ENCODE measurements at regions not wholly inside any gene's neighbourhood (a gene's known extent, or its start where the extent isn't known, plus 50 kb on each side); places are given as distances from the start of the nearest gene placed in this dataset.

GRCh38 chr10:27447540-27447939, 56.6 kb upstream of the RAB18 start:
- intact Hi-C loops (cut with micrococcal nuclease): loop anchor here (5.0 kb wide), 3 partner anchors 40 to 95 kb away; partner anchors contain the start of gene RAB18
- Mint-ChIP-seq H3K4me1 (ENCODE audit: insufficient read depth, unreplicated experiment) (peaks cover 16% of the 10 kb centered on the region), H3K27me3 (ENCODE audit: insufficient read depth, unreplicated experiment) (no peaks in the 10 kb centered on the region), H3K4me3 (ENCODE audit: unreplicated experiment) (no peak overlapping the region), H3K9me3 (ENCODE audit: unreplicated experiment) (no peaks in the 10 kb centered on the region), H3K36me3 (ENCODE audit: insufficient read depth, unreplicated experiment) (no peaks in the 10 kb centered on the region), H3K27ac (ENCODE audit: low read depth, unreplicated experiment) (no peak overlapping the region)
- TF ChIP-seq CTCF (IDR thresholded peaks at IDR 0.05; ENCODE audit: unreplicated experiment): no peak
- CTCF ChIA-PET: interaction anchor here (0.6 to 1.5 kb wide), 8 partner anchors 27 to 232 kb away, joined by 3 to 9 read pairs (median 4); partner anchors contain the start of gene RAB18
- POLR2A ChIA-PET: interaction anchor here (0.9 to 1.6 kb wide), 3 partner anchors 36 to 95 kb away, joined by 3 to 12 read pairs (median 5); partner anchors contain the start of gene RAB18
- DNase-seq (ENCODE audit: unreplicated experiment): no peak
- BruUV-seq (replicated peaks): no TSS peak

GRCh38 chr10:27446091-27446918, 57.8 kb upstream of the RAB18 start:
- Mint-ChIP-seq H3K36me3 (ENCODE audit: insufficient read depth, unreplicated experiment) (no peaks in the 10 kb centered on the region), H3K9me3 (ENCODE audit: unreplicated experiment) (no peaks in the 10 kb centered on the region), H3K4me1 (ENCODE audit: insufficient read depth, unreplicated experiment) (peaks cover 16% of the 10 kb centered on the region), H3K4me3 (ENCODE audit: unreplicated experiment) (no peak overlapping the region), H3K27me3 (ENCODE audit: insufficient read depth, unreplicated experiment) (no peaks in the 10 kb centered on the region), H3K27ac (ENCODE audit: low read depth, unreplicated experiment) (peak overlapping the region; percentile 73)
- BruUV-seq (replicated peaks): no TSS peak
- ChIA-PET CTCF (interaction anchor here (0.7 to 1.6 kb wide), 6 partner anchors 8 to 212 kb away, joined by 3 to 6 read pairs (median 4); no protein-coding TSS in a partner anchor), POLR2A (interaction anchor here (0.7 to 0.9 kb wide), 2 partner anchors 26 to 58 kb away, joined by 3 read pairs; partner anchors contain the start of gene RAB18)
- intact Hi-C loops (cut with micrococcal nuclease): loop anchor here (1.0 to 5.0 kb wide), 8 partner anchors 41 to 795 kb away; partner anchors contain the start of gene RAB18
- DNase-seq (ENCODE audit: unreplicated experiment): peak; percentile 45
- peak; percentile 38 for TF ChIP-seq CTCF (IDR thresholded peaks at IDR 0.05; ENCODE audit: unreplicated experiment)

- Mint-ChIP-seq H3K4me1 (ENCODE audit: insufficient read depth, unreplicated experiment) (peaks cover 22% of the 10 kb centered on the region), H3K27ac (ENCODE audit: low read depth, unreplicated experiment) (no peak overlapping the region), H3K36me3 (ENCODE audit: insufficient read depth, unreplicated experiment) (no peaks in the 10 kb centered on the region), H3K9me3 (ENCODE audit: unreplicated experiment) (no peaks in the 10 kb centered on the region), H3K4me3 (ENCODE audit: unreplicated experiment) (no peak overlapping the region), H3K27me3 (ENCODE audit: insufficient read depth, unreplicated experiment) (no peaks in the 10 kb centered on the region)
- ChIA-PET CTCF (interaction anchor here (0.6 to 1.1 kb wide), 3 partner anchors 76 to 780 kb away, joined by 3 to 4 read pairs (median 4); no protein-coding TSS in a partner anchor), POLR2A (no interaction called here)
- BruUV-seq (replicated peaks): no TSS peak
- DNase-seq (ENCODE audit: unreplicated experiment): no peak
- TF ChIP-seq CTCF (IDR thresholded peaks at IDR 0.05; ENCODE audit: unreplicated experiment): no peak
- intact Hi-C loops (cut with micrococcal nuclease): loop anchor here (5.0 kb wide), 3 partner anchors 42 to 97 kb away; partner anchors contain the start of gene RAB18
Measured at GRCh38 chr10:27445070-27445469, 59.0 kb upstream of the RAB18 start.

GRCh38 chr10:27440478-27440877, 63.6 kb upstream of the RAB18 start:
- no peak overlapping the region for H3K4me3 Mint-ChIP-seq (ENCODE audit: unreplicated experiment)
- no peaks in the 10 kb centered on the region for H3K36me3 Mint-ChIP-seq (ENCODE audit: insufficient read depth, unreplicated experiment)
- intact Hi-C loops (cut with micrococcal nuclease): no loop called here

More at GRCh38 chr10:27440478-27440877, 63.6 kb upstream of the RAB18 start:
- CTCF ChIA-PET: interaction anchor here (0.6 to 1.5 kb wide), 5 partner anchors 15 to 217 kb away, joined by 3 to 6 read pairs (median 3); no protein-coding TSS in a partner anchor
- Mint-ChIP-seq H3K9me3 (ENCODE audit: unreplicated experiment) (no peaks in the 10 kb centered on the region), H3K27ac (ENCODE audit: low read depth, unreplicated experiment) (no peak overlapping the region), H3K4me1 (ENCODE audit: insufficient read depth, unreplicated experiment) (peaks cover 6% of the 10 kb centered on the region), H3K27me3 (ENCODE audit: insufficient read depth, unreplicated experiment) (no peaks in the 10 kb centered on the region)
- BruUV-seq (replicated peaks): no TSS peak
- POLR2A ChIA-PET: interaction anchor here (0.8 to 2.2 kb wide), 6 partner anchors 50 to 66 kb away, joined by 3 to 6 read pairs (median 3); partner anchors contain the start of gene RAB18
- DNase-seq (ENCODE audit: unreplicated experiment): peak; percentile 4
- no peak for TF ChIP-seq CTCF (IDR thresholded peaks at IDR 0.05; ENCODE audit: unreplicated experiment)
